ENCODE measurements at regions not wholly inside any gene's neighbourhood (a gene's known extent, or its start where the extent isn't known, plus 50 kb on each side); places are given as distances from the start of the nearest gene placed in this dataset.
"Not testable (repeated sequence)": the region's sequence is repeated elsewhere in the genome, so short reads cannot be mapped to it uniquely, and the experiment has no call there.

GRCh38 chr6:134397676-134398075, 79.8 kb upstream of the SGK1 start:
- H3K4me2 ChIP-seq, result peak overlapping the region in 9 of 11 experiments; percentile 28 to 87 (median 42); a peak in 12 of 22 replicates
- peak overlapping the region in 2 of 11 experiments; percentile 61 to 74; a peak in 3 of 22 replicates for H3K9ac ChIP-seq
- H3K4me1 ChIP-seq, result peaks cover 17 to 82% (median 19%) of the 10 kb centered on the region in 10 experiments
- TF ChIP-seq Cebpa-rat (IDR thresholded peaks at IDR 0.05), result no peak
- no peaks in the 10 kb centered on the region for H4K20me1 ChIP-seq
- peaks cover 0 to 17% (median 7%) of the 10 kb centered on the region in 11 experiments; a peak in 8 of 22 replicates for H3K9me3 ChIP-seq (replicated peaks in 1 of 11)
- H3K36me3 ChIP-seq, result no peaks in the 10 kb centered on the region
- peak overlapping the region in 10 of 11 experiments; percentile 31 to 92 (median 74); a peak in 17 of 22 replicates for H3K27ac ChIP-seq
- no peaks in the 10 kb centered on the region for H3K27me3 ChIP-seq
- H3K4me3 ChIP-seq, result no peak overlapping the region

- Histone ChIP-seq H3K9me3 (replicated peaks in 1 of 11) (peaks cover 0 to 13% (median 5%) of the 10 kb centered on the region in 11 experiments; a peak in 7 of 22 replicates), H3K27ac (peak overlapping the region in 3 of 11 experiments; percentile 2 to 58 (median 55); a peak in 3 of 22 replicates), H3K4me3 (no peak overlapping the region), H3K9ac (no peak overlapping the region), H3K4me1 (peaks cover 12 to 82% (median 20%) of the 10 kb centered on the region in 10 experiments), H3K4me2 (peak overlapping the region in 2 of 11 experiments; percentile 28 to 57; a peak in 5 of 22 replicates), H4K20me1 (no peaks in the 10 kb centered on the region), H3K36me3 (no peaks in the 10 kb centered on the region), H3K27me3 (no peaks in the 10 kb centered on the region)
- TF ChIP-seq Cebpa-rat (IDR thresholded peaks at IDR 0.05), result no peak
Measured at GRCh38 chr6:134394905-134395304, 77.0 kb upstream of the SGK1 start.

GRCh38 chr6:134394208-134394607, 76.3 kb upstream of the SGK1 start:
- peaks cover 15 to 82% (median 24%) of the 10 kb centered on the region in 10 experiments for H3K4me1 ChIP-seq
- peaks cover 0 to 6% (median 4%) of the 10 kb centered on the region in 11 experiments; a peak in 5 of 22 replicates for H3K9me3 ChIP-seq (replicated peaks in 1 of 11)
- H3K27me3 ChIP-seq, result no peaks in the 10 kb centered on the region
- no peaks in the 10 kb centered on the region for H4K20me1 ChIP-seq
- H3K4me2 ChIP-seq, result peak overlapping the region in 2 of 11 experiments; percentile 28 to 57; a peak in 3 of 22 replicates
- H3K9ac ChIP-seq, result peak overlapping the region in 2 of 11 experiments; percentile 35 to 39; a peak in 2 of 22 replicates
- H3K36me3 ChIP-seq, result no peaks in the 10 kb centered on the region
- no peak overlapping the region for H3K4me3 ChIP-seq
- TF ChIP-seq Cebpa-rat (IDR thresholded peaks at IDR 0.05), result no peak
- peak overlapping the region in 5 of 11 experiments; percentile 2 to 58 (median 28); a peak in 5 of 22 replicates for H3K27ac ChIP-seq

- H3K9ac ChIP-seq, result no peak overlapping the region
- H3K36me3 ChIP-seq, result no peaks in the 10 kb centered on the region
- no peak overlapping the region for H3K4me3 ChIP-seq
- H3K9me3 ChIP-seq (replicated peaks in 1 of 11), result peaks cover 3 to 14% (median 7%) of the 10 kb centered on the region in 11 experiments; a peak in 11 of 22 replicates
- no peak for TF ChIP-seq Cebpa-rat (IDR thresholded peaks at IDR 0.05)
- H3K4me1 ChIP-seq, result peaks cover 13 to 73% (median 16%) of the 10 kb centered on the region in 10 experiments; a peak in 19 of 20 replicates
- peak overlapping the region in 3 of 11 experiments; percentile 17 to 43 (median 21); a peak in 4 of 22 replicates for H3K4me2 ChIP-seq
- peak overlapping the region in 2 of 11 experiments; percentile 22 to 27; a peak in 3 of 22 replicates for H3K27ac ChIP-seq
- no peaks in the 10 kb centered on the region for H4K20me1 ChIP-seq
- no peaks in the 10 kb centered on the region for H3K27me3 ChIP-seq
Measured at GRCh38 chr6:134391205-134391604, 73.3 kb upstream of the SGK1 start.

- Histone ChIP-seq H3K27ac (peak overlapping the region; percentile 49 to 88 (median 72)), H3K27me3 (no peaks in the 10 kb centered on the region), H3K4me1 (peaks cover 13 to 69% (median 16%) of the 10 kb centered on the region in 10 experiments; a peak in 19 of 20 replicates), H3K36me3 (no peaks in the 10 kb centered on the region), H3K9me3 (replicated peaks in 1 of 11) (peaks cover 3 to 16% (median 7%) of the 10 kb centered on the region in 11 experiments; a peak in 11 of 22 replicates), H3K4me2 (peak overlapping the region; percentile 3 to 71 (median 49); a peak in 19 of 22 replicates), H4K20me1 (no peaks in the 10 kb centered on the region), H3K9ac (peak overlapping the region in 5 of 11 experiments; percentile 32 to 60 (median 40); a peak in 8 of 22 replicates), H3K4me3 (no peak overlapping the region)
- TF ChIP-seq Cebpa-rat (IDR thresholded peaks at IDR 0.05), result no peak
Measured at GRCh38 chr6:134389658-134390057, 71.7 kb upstream of the SGK1 start.

GRCh38 chr6:134389129-134389528, 71.2 kb upstream of the SGK1 start:
- Histone ChIP-seq H3K36me3 (no peaks in the 10 kb centered on the region), H4K20me1 (no peaks in the 10 kb centered on the region), H3K9me3 (replicated peaks in 1 of 11) (peaks cover 3 to 16% (median 7%) of the 10 kb centered on the region in 11 experiments; a peak in 11 of 22 replicates), H3K4me2 (peak overlapping the region; percentile 16 to 71 (median 49); a peak in 17 of 22 replicates), H3K27ac (peak overlapping the region; percentile 56 to 88 (median 72); a peak in 21 of 22 replicates), H3K9ac (peak overlapping the region in 4 of 11 experiments; percentile 11 to 60 (median 54); a peak in 9 of 22 replicates), H3K4me3 (no peak overlapping the region), H3K27me3 (no peaks in the 10 kb centered on the region), H3K4me1 (peaks cover 13 to 65% (median 16%) of the 10 kb centered on the region in 10 experiments; a peak in 19 of 20 replicates)
- TF ChIP-seq Cebpa-rat (IDR thresholded peaks at IDR 0.05), result peak; percentile 25 to 82 (median 66); a peak in 15 of 22 replicates

- peaks cover 3 to 16% (median 7%) of the 10 kb centered on the region in 11 experiments; a peak in 11 of 22 replicates for H3K9me3 ChIP-seq (replicated peaks in 1 of 11)
- not testable (repeated sequence) for H3K4me3 ChIP-seq, H3K27ac ChIP-seq, H3K4me2 ChIP-seq, H3K27me3 ChIP-seq, H3K9ac ChIP-seq, H3K36me3 ChIP-seq, H4K20me1 ChIP-seq
- peaks cover 13 to 50% (median 16%) of the 10 kb centered on the region in 10 experiments; a peak in 19 of 20 replicates for H3K4me1 ChIP-seq
Measured at GRCh38 chr6:134386482-134386881, 68.6 kb upstream of the SGK1 start.

GRCh38 chr6:134381959-134382358, 64.0 kb upstream of the SGK1 start:
- Histone ChIP-seq H3K4me1 (peaks cover 0 to 56% (median 12%) of the 10 kb centered on the region in 10 experiments; a peak in 17 of 20 replicates), H3K4me3 (no peak overlapping the region), H3K4me2 (no peak overlapping the region), H3K9ac (no peak overlapping the region), H3K36me3 (no peaks in the 10 kb centered on the region), H3K27me3 (no peaks in the 10 kb centered on the region), H4K20me1 (no peaks in the 10 kb centered on the region), H3K9me3 (replicated peaks in 1 of 11) (peaks cover 0 to 10% (median 7%) of the 10 kb centered on the region in 11 experiments; a peak in 12 of 22 replicates), H3K27ac (no peak overlapping the region)
- no peak for TF ChIP-seq Cebpa-rat (IDR thresholded peaks at IDR 0.05)

- no peak overlapping the region for H3K4me3 ChIP-seq
- no peak for TF ChIP-seq Cebpa-rat (IDR thresholded peaks at IDR 0.05)
- H3K36me3 ChIP-seq, result no peaks in the 10 kb centered on the region
- peak overlapping the region in 6 of 11 experiments; percentile 15 to 70 (median 56); a peak in 8 of 22 replicates for H3K4me2 ChIP-seq
- H3K27me3 ChIP-seq, result no peaks in the 10 kb centered on the region
- peaks cover 1 to 70% (median 28%) of the 10 kb centered on the region in 10 experiments; a peak in 19 of 20 replicates for H3K4me1 ChIP-seq
- H3K9me3 ChIP-seq (replicated peaks in 1 of 11), result peaks cover 0 to 7% (median 0%) of the 10 kb centered on the region in 11 experiments; a peak in 3 of 22 replicates
- H3K9ac ChIP-seq, result 0 out of 22 replicates have a peak overlapping the region, but pooled peaks of 1 of the 11 experiments have one; percentile 41
- H4K20me1 ChIP-seq, result no peaks in the 10 kb centered on the region
- peak overlapping the region in 3 of 11 experiments; percentile 5 to 27 (median 16); a peak in 5 of 22 replicates for H3K27ac ChIP-seq
Measured at GRCh38 chr6:134379599-134379998, 61.7 kb upstream of the SGK1 start.
